Esophagus muscularis mucosa (tissue), 4 donors: ENCODE measurements at regions not wholly inside any gene's neighbourhood (a gene's known extent, or its start where the extent isn't known, plus 50 kb on each side); places are given as distances from the start of the nearest gene placed in this dataset.

Experiments used
- CTCF ChIP-seq, 3 experiments: fragments of 200-600 bp in 2 of 3; fragments of 450-650 bp in 1 of 3; sonication (generic) in 2 of 3; IDR thresholded peaks; one replicate each; pipeline ENCODE4 v1.5.1; 2017 to 2019; ENCODE audit warnings: antibody characterized with exemption in 3 of 3, mild to moderate bottlenecking in 2 of 3, moderate library complexity in 1 of 3
- EP300 ChIP-seq: sonication (generic); formaldehyde crosslinking; IDR thresholded peaks from one replicate; pipeline ENCODE4 v1.6.1; 2017; ENCODE audit warnings: antibody characterized with exemption
- POLR2A ChIP-seq: fragments of 450-650 bp; IDR thresholded peaks from one replicate; pipeline ENCODE4 v1.6.1; 2017; ENCODE audit warnings: antibody characterized with exemption, moderate library complexity, mild to moderate bottlenecking, low read depth
- POLR2AphosphoS5 ChIP-seq, 2 donors: sonication (generic); formaldehyde crosslinking; IDR thresholded peaks; one replicate each; pipeline ENCODE4 v1.6.1; 2017; ENCODE audit warnings: antibody characterized with exemption in 2 of 2

GRCh38 chr6:44530910-44531234 lies 143.4 kb downstream of the CDC5L start:
- TF ChIP-seq POLR2A (no peak), CTCF (IDR thresholded peaks at IDR 0.05) (no peak), EP300 (no peak), POLR2AphosphoS5 (IDR thresholded peaks at IDR 0.05) (no peak)
